ENCODE measurements at regions not wholly inside any gene's neighbourhood (a gene's known extent, or its start where the extent isn't known, plus 50 kb on each side); places are given as distances from the start of the nearest gene placed in this dataset.

DNA sequence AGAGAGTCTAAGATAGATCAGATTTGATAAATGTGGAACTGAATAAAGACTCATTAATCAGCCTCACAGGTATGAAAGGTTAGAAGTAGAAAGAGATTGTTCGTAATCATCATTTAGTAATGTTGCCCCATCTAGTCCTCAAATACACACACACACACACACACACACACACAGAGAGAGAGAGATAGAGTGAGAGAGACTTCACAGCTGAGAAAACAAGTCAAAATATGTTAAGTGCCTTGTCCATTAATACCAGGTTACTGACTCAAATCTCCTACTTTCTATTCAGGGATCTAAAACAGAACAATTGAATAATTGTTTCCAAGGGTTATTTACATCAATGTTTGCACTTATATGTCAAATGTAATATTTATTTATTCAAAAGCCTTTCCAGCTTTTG, 284.6 kb downstream of the MRPS30 start:
- Histone ChIP-seq H3K79me2 (ENCODE audit: low read length) (no peaks in the 10 kb centered on the region), H3K4me1 (ENCODE audit: low read length) (no peaks in the 10 kb centered on the region), H3K4me2 (ENCODE audit: low read depth, low read length, poor library complexity, severe bottlenecking) (no peak overlapping the region), H3K27ac (ENCODE audit: low read length) (no peak overlapping the region), H3K4me3 (ENCODE audit: low read length) (no peak overlapping the region), H3K9ac (ENCODE audit: low read length) (no peak overlapping the region), H3K27me3 (ENCODE audit: low read length) (no peaks in the 10 kb centered on the region), H3K9me2 (replicated peaks; ENCODE audit: insufficient read depth, low read length) (no peaks in the 10 kb centered on the region), H4K20me1 (ENCODE audit: insufficient read depth, low read depth, low read length) (no peaks in the 10 kb centered on the region), H3K9me3 (ENCODE audit: low read length) (peaks cover 39% of the 10 kb centered on the region), H2AFZ (ENCODE audit: low read length) (no peak overlapping the region), H3K36me3 (ENCODE audit: insufficient read depth, low read length) (no peaks in the 10 kb centered on the region)
- DNase-seq = no peak

DNA sequence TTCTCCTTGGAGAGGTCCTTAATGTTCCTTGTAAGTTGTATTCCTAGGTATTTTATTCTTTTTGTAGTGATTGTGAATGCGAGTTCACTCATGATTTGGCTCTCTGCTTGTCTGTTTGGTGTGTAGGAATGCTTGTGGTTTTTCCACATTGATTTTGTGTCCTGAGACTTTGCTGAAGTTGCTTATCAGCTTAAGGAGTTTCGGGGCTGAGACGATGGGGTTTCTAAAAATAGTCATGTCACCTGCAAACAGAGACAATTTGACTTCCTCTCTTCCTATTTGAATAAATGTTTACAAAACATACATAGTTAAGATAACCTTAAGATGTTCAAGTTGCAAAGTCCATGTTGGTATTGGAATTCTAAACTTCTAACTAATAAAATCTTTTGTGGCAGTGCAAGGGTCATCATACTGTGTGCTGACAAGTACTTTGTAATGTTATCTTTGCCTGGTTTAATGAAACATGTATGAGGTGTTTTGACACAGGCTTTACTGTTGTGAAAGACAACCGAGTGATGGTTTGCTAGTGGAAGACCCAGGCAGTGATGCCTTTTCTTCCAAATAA, 286.2 kb downstream of the MRPS30 start:
- H4K20me1 ChIP-seq (ENCODE audit: insufficient read depth, low read depth, low read length) = no peaks in the 10 kb centered on the region
- no peak for DNase-seq
- H3K9me2 ChIP-seq (replicated peaks; ENCODE audit: insufficient read depth, low read length) = no peaks in the 10 kb centered on the region

DNA sequence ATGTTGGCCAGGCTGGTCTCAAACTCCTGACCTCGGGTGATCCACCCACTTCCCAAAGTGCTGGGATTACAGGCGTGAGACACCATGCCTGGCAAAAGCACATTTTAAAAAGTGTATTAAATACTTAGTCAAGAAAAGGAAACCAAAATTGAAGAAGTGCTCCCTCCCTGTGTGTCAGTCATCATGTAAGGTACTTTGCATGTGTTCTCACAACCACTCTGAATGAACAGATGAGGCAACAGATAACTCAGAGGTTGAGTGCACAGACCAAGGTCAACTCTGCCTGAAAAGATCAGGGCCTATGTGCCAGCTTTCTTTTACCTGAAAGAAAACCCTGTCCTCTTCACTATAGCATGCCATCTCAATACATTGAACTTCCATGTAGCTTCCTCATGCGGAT, 289.7 kb downstream of the MRPS30 start:
- Histone ChIP-seq H2AFZ (ENCODE audit: low read length) (no peak overlapping the region), H3K4me1 (ENCODE audit: low read length) (no peaks in the 10 kb centered on the region), H3K4me3 (ENCODE audit: low read length) (no peak overlapping the region), H3K9me2 (replicated peaks; ENCODE audit: insufficient read depth, low read length) (no peaks in the 10 kb centered on the region), H3K27me3 (ENCODE audit: low read length) (no peaks in the 10 kb centered on the region), H3K9ac (ENCODE audit: low read length) (no peak overlapping the region), H4K20me1 (ENCODE audit: insufficient read depth, low read depth, low read length) (no peaks in the 10 kb centered on the region), H3K4me2 (ENCODE audit: low read depth, low read length, poor library complexity, severe bottlenecking) (no peak overlapping the region), H3K9me3 (ENCODE audit: low read length) (peaks cover 16% of the 10 kb centered on the region; the same call in 1 of the 2 replicates), H3K36me3 (ENCODE audit: insufficient read depth, low read length) (no peaks in the 10 kb centered on the region), H3K27ac (ENCODE audit: low read length) (no peak overlapping the region), H3K79me2 (ENCODE audit: low read length) (no peaks in the 10 kb centered on the region)
- no peak for DNase-seq

More for the DNA sequence above, 286.2 kb downstream of the MRPS30 start:
- no peak overlapping the region for H3K9ac ChIP-seq (ENCODE audit: low read length)
- H3K79me2 ChIP-seq (ENCODE audit: low read length) = no peaks in the 10 kb centered on the region
- no peak overlapping the region for H3K27ac ChIP-seq (ENCODE audit: low read length)
- no peak overlapping the region for H2AFZ ChIP-seq (ENCODE audit: low read length)
- peaks cover 30% of the 10 kb centered on the region for H3K9me3 ChIP-seq (ENCODE audit: low read length)
- no peaks in the 10 kb centered on the region for H3K36me3 ChIP-seq (ENCODE audit: insufficient read depth, low read length)
- no peaks in the 10 kb centered on the region for H3K27me3 ChIP-seq (ENCODE audit: low read length)
- no peaks in the 10 kb centered on the region for H3K4me1 ChIP-seq (ENCODE audit: low read length)
- H3K4me2 ChIP-seq (ENCODE audit: low read depth, low read length, poor library complexity, severe bottlenecking) = no peak overlapping the region
- no peak overlapping the region for H3K4me3 ChIP-seq (ENCODE audit: low read length)

DNA sequence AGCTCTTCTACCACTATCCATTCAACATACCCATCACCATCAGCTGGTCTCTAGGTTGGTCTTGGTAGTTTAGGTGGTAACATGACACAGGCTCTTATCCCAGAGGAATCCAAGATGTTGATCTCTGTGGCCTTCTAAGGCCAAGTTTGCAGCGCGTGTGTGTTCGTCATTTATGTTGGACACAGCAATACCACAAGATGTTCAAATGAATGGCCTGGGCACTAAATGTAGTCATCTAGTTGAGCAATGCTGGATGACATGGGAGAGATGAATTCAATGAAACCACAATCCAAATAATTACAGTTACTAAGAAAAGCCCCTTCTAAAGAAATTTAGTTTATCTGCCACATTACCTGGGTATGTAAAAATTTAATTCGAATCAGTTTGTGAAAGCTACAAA, 292.4 kb downstream of the MRPS30 start:
- Histone ChIP-seq H3K27me3 (ENCODE audit: low read length) (no peaks in the 10 kb centered on the region), H3K9me3 (ENCODE audit: low read length) (peaks cover 3% of the 10 kb centered on the region; the same call in 1 of the 2 replicates)

DNA sequence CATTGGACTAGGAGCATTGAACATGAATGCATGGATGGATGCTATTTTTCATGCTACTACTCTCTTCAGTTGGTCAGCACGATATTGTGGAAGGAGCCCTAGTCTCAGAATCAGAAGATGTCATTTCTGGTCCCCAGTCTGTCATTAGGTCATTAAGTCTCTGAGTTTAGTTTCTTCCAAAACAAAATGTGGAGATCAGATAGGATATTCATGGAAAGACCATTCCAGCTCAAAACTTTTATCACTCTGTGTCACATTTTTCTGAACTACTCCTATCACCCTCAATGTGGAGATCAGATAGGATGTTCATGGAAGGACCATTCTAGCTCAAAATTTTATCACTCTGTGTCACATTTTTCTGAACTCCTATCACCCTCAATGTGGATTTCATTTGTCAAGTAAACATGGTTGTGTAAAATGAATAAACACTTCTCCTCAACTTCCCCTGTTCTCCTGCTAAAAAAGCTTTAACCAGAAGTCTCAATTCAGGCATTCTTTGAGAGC, 296.8 kb downstream of the MRPS30 start:
- no peak for DNase-seq
- H3K27me3 ChIP-seq (ENCODE audit: low read length) = no peaks in the 10 kb centered on the region
- H3K4me1 ChIP-seq (ENCODE audit: low read length) = no peaks in the 10 kb centered on the region
- H3K27ac ChIP-seq (ENCODE audit: low read length) = no peak overlapping the region
- H3K79me2 ChIP-seq (ENCODE audit: low read length) = no peaks in the 10 kb centered on the region
- H3K9me3 ChIP-seq (ENCODE audit: low read length) = peaks cover 6% of the 10 kb centered on the region; the same call in 1 of the 2 replicates
- no peak overlapping the region for H3K9ac ChIP-seq (ENCODE audit: low read length)
- H3K36me3 ChIP-seq (ENCODE audit: insufficient read depth, low read length) = no peaks in the 10 kb centered on the region
- no peak overlapping the region for H2AFZ ChIP-seq (ENCODE audit: low read length)
- no peaks in the 10 kb centered on the region for H3K9me2 ChIP-seq (replicated peaks; ENCODE audit: insufficient read depth, low read length)
- H4K20me1 ChIP-seq (ENCODE audit: insufficient read depth, low read depth, low read length) = no peaks in the 10 kb centered on the region
- H3K4me3 ChIP-seq (ENCODE audit: low read length) = no peak overlapping the region
- H3K4me2 ChIP-seq (ENCODE audit: low read depth, low read length, poor library complexity, severe bottlenecking) = no peak overlapping the region

More for the DNA sequence above, 292.4 kb downstream of the MRPS30 start:
- no peaks in the 10 kb centered on the region for H3K36me3 ChIP-seq (ENCODE audit: insufficient read depth, low read length)
- H2AFZ ChIP-seq (ENCODE audit: low read length) = no peak overlapping the region
- H3K4me3 ChIP-seq (ENCODE audit: low read length) = no peak overlapping the region
- H3K4me2 ChIP-seq (ENCODE audit: low read depth, low read length, poor library complexity, severe bottlenecking) = no peak overlapping the region
- no peaks in the 10 kb centered on the region for H3K4me1 ChIP-seq (ENCODE audit: low read length)
- no peaks in the 10 kb centered on the region for H4K20me1 ChIP-seq (ENCODE audit: insufficient read depth, low read depth, low read length)
- no peaks in the 10 kb centered on the region for H3K79me2 ChIP-seq (ENCODE audit: low read length)
- H3K27ac ChIP-seq (ENCODE audit: low read length) = no peak overlapping the region
- no peaks in the 10 kb centered on the region for H3K9me2 ChIP-seq (replicated peaks; ENCODE audit: insufficient read depth, low read length)
- no peak for DNase-seq
- no peak overlapping the region for H3K9ac ChIP-seq (ENCODE audit: low read length)

DNA sequence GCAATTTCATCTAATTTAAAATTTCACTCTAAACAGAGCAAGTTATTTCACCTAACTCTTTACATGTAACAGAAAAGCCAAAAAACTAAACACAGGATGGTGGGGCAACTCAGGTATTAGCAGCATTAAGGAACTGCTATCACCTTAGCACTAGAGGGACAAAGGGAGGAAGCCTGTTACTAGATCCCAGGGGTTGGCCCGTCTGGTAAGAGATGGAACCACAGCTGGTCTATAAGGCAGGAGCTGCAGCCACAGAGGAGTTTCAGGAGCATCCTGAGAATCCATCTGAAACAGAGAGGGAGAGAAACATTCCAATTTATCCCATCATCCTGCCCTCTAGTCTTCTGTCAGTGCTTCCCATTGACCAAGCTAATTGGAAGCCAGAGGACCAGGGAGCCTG, 300.3 kb downstream of the MRPS30 start:
- no peak overlapping the region for H2AFZ ChIP-seq (ENCODE audit: low read length)

DNA sequence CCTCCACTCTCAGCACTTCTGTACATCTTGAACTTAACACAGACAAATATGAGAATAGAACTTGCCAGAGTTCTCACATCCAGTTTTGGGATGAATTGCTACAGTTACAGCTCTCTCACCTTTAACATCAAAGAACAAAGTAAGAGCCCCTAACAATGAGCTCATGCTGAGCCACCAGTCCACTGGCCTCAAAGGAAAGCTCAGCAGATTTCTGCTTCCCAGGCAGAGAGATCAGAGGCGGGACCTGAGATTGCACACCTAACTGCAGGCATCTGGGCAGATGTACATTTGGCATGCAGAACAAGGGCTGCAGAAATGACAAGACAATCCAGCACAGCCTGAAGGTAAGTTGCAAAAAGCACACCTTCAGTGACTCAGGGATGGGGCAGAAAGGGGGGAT, 300.9 kb downstream of the MRPS30 start:
- H3K79me2 ChIP-seq (ENCODE audit: low read length) = no peaks in the 10 kb centered on the region
- no peaks in the 10 kb centered on the region for H4K20me1 ChIP-seq (ENCODE audit: insufficient read depth, low read depth, low read length)
- H3K4me1 ChIP-seq (ENCODE audit: low read length) = no peaks in the 10 kb centered on the region
- no peaks in the 10 kb centered on the region for H3K27me3 ChIP-seq (ENCODE audit: low read length)
- H3K27ac ChIP-seq (ENCODE audit: low read length) = no peak overlapping the region
- no peaks in the 10 kb centered on the region for H3K36me3 ChIP-seq (ENCODE audit: insufficient read depth, low read length)
- H3K9me2 ChIP-seq (replicated peaks; ENCODE audit: insufficient read depth, low read length) = no peaks in the 10 kb centered on the region
- no peak overlapping the region for H3K4me2 ChIP-seq (ENCODE audit: low read depth, low read length, poor library complexity, severe bottlenecking)
- H3K9me3 ChIP-seq (ENCODE audit: low read length) = peaks cover 16% of the 10 kb centered on the region
- H2AFZ ChIP-seq (ENCODE audit: low read length) = no peak overlapping the region
- no peak for DNase-seq
- no peak overlapping the region for H3K4me3 ChIP-seq (ENCODE audit: low read length)
- no peak overlapping the region for H3K9ac ChIP-seq (ENCODE audit: low read length)

More for the DNA sequence above, 300.3 kb downstream of the MRPS30 start:
- Histone ChIP-seq H3K9me2 (replicated peaks; ENCODE audit: insufficient read depth, low read length) (no peaks in the 10 kb centered on the region), H3K9ac (ENCODE audit: low read length) (no peak overlapping the region), H3K4me2 (ENCODE audit: low read depth, low read length, poor library complexity, severe bottlenecking) (no peak overlapping the region), H3K79me2 (ENCODE audit: low read length) (no peaks in the 10 kb centered on the region), H4K20me1 (ENCODE audit: insufficient read depth, low read depth, low read length) (no peaks in the 10 kb centered on the region), H3K27me3 (ENCODE audit: low read length) (no peaks in the 10 kb centered on the region), H3K4me1 (ENCODE audit: low read length) (no peaks in the 10 kb centered on the region), H3K27ac (ENCODE audit: low read length) (no peak overlapping the region), H3K9me3 (ENCODE audit: low read length) (peaks cover 16% of the 10 kb centered on the region), H3K36me3 (ENCODE audit: insufficient read depth, low read length) (no peaks in the 10 kb centered on the region), H3K4me3 (ENCODE audit: low read length) (no peak overlapping the region)
- no peak for DNase-seq

DNA sequence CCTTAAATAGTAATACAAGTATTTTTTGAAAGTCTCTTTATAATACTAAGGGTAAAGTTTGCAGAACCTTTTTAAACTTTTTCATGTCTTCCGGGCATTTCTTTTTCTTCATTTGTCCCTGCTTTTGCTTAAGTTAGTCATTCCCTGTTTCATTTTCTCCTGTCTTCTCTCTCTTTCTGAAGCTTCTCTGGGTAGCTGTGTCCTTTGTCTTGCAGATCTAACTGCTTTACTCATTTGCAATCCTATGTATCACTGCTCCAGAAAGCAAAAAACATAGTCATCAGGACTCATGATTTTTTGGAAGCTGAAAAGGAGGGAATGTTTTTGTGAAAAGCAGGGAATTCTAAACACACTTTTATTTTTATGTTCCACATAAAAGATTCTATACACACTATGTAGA, 301.7 kb downstream of the MRPS30 start:
- no peaks in the 10 kb centered on the region for H3K27me3 ChIP-seq (ENCODE audit: low read length)
- no peaks in the 10 kb centered on the region for H3K36me3 ChIP-seq (ENCODE audit: insufficient read depth, low read length)
- no peaks in the 10 kb centered on the region for H3K4me1 ChIP-seq (ENCODE audit: low read length)
- H3K9me2 ChIP-seq (replicated peaks; ENCODE audit: insufficient read depth, low read length) = no peaks in the 10 kb centered on the region
- no peak overlapping the region for H2AFZ ChIP-seq (ENCODE audit: low read length)
- no peaks in the 10 kb centered on the region for H4K20me1 ChIP-seq (ENCODE audit: insufficient read depth, low read depth, low read length)
- H3K4me2 ChIP-seq (ENCODE audit: low read depth, low read length, poor library complexity, severe bottlenecking) = no peak overlapping the region
- DNase-seq = no peak
- H3K27ac ChIP-seq (ENCODE audit: low read length) = no peak overlapping the region
- H3K9ac ChIP-seq (ENCODE audit: low read length) = no peak overlapping the region
- H3K79me2 ChIP-seq (ENCODE audit: low read length) = no peaks in the 10 kb centered on the region
- peaks cover 13% of the 10 kb centered on the region; the same call in 1 of the 2 replicates for H3K9me3 ChIP-seq (ENCODE audit: low read length)
- H3K4me3 ChIP-seq (ENCODE audit: low read length) = no peak overlapping the region

All from Karpas-422 (cell line).